ENCODE measurements at regions not wholly inside any gene's neighbourhood (a gene's known extent, or its start where the extent isn't known, plus 50 kb on each side); places are given as distances from the start of the nearest gene placed in this dataset.

DNA sequence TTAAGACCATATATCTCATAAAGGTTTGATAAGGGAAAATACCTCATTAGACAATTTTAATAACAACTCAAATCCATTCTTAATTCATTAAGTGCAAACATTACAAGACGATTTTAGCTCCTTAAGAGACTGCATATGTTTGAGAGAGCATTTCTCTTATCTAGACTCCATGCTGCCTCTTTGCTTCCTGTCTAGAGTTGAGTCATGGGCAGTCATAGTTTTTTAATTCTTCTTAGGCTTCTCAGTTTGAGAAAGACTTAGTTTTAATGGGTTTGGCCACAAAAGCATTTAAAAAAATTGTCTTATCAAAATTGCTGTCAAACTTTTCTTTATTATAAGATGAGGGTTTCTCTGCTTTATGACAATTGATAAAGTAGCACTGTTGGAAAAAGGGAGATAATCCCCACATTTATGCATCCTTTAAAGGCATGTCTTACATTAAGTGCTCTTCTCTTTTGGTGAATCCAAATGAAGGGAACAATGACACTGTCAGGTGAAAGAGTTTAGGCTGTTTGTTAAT is 713.4 kb downstream of the PCDH18 start:
- H2AFZ ChIP-seq, result no peak overlapping the region
- POLR2A ChIA-PET (ENCODE audit: unreplicated experiment), result no interaction called here
- CTCF ChIA-PET, result no interaction called here

GRCh38 chr4:136812100-136812880 is 720.0 kb downstream of the PCDH18 start:
- H2AFZ ChIP-seq, result no peak overlapping the region
- no peaks in the 10 kb centered on the region for H3K79me2 ChIP-seq (ENCODE audit: low read depth)
- ChIA-PET POLR2A (ENCODE audit: unreplicated experiment) (no interaction called here), CTCF (no interaction called here)
- no peak for TF ChIP-seq EZH2 (IDR thresholded peaks at IDR 0.05; ENCODE audit: low read depth)
- TF ChIP-seq, protein P1, sequence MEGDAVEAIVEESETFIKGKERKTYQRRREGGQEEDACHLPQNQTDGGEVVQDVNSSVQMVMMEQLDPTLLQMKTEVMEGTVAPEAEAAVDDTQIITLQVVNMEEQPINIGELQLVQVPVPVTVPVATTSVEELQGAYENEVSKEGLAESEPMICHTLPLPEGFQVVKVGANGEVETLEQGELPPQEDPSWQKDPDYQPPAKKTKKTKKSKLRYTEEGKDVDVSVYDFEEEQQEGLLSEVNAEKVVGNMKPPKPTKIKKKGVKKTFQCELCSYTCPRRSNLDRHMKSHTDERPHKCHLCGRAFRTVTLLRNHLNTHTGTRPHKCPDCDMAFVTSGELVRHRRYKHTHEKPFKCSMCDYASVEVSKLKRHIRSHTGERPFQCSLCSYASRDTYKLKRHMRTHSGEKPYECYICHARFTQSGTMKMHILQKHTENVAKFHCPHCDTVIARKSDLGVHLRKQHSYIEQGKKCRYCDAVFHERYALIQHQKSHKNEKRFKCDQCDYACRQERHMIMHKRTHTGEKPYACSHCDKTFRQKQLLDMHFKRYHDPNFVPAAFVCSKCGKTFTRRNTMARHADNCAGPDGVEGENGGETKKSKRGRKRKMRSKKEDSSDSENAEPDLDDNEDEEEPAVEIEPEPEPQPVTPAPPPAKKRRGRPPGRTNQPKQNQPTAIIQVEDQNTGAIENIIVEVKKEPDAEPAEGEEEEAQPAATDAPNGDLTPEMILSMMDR (conservative IDR thresholded peaks at IDR 0.05), result no peak
- H3K4me2 ChIP-seq, result no peak overlapping the region
- DNase-seq, result no peak
- H3K27me3 ChIP-seq (ENCODE audit: insufficient read depth, low read depth), result no peaks in the 10 kb centered on the region
- H4K20me1 ChIP-seq (ENCODE audit: insufficient read depth), result no peaks in the 10 kb centered on the region
- H3K4me1 ChIP-seq (replicated peaks; ENCODE audit: insufficient read depth), result no peaks in the 10 kb centered on the region
- no peaks in the 10 kb centered on the region for H3K9me2 ChIP-seq (ENCODE audit: insufficient read depth)
- H3K4me3 ChIP-seq, result no peak overlapping the region
- H3K36me3 ChIP-seq (ENCODE audit: low read depth), result no peaks in the 10 kb centered on the region
- H3K27ac ChIP-seq, result no peak overlapping the region
- no TSS peak for BruUV-seq (replicated peaks)
- H3F3A ChIP-seq (ENCODE audit: insufficient read depth, low read depth), result no peaks in the 10 kb centered on the region
- intact Hi-C loops (cut with micrococcal nuclease; ENCODE audit: unreplicated experiment), result no loop called here
- no peaks in the 10 kb centered on the region for H3K9me3 ChIP-seq (ENCODE audit: insufficient read depth, low read depth)

More for the DNA sequence above, 713.4 kb downstream of the PCDH18 start:
- Histone ChIP-seq H3K36me3 (ENCODE audit: low read depth) (no peaks in the 10 kb centered on the region), H3K27ac (no peak overlapping the region), H3K9me3 (ENCODE audit: insufficient read depth, low read depth) (no peaks in the 10 kb centered on the region), H3K4me1 (replicated peaks; ENCODE audit: insufficient read depth) (no peaks in the 10 kb centered on the region), H3K27me3 (ENCODE audit: insufficient read depth, low read depth) (no peaks in the 10 kb centered on the region), H3K79me2 (ENCODE audit: low read depth) (no peaks in the 10 kb centered on the region), H3F3A (ENCODE audit: insufficient read depth, low read depth) (no peaks in the 10 kb centered on the region), H3K9me2 (ENCODE audit: insufficient read depth) (no peaks in the 10 kb centered on the region), H3K4me3 (no peak overlapping the region), H4K20me1 (ENCODE audit: insufficient read depth) (no peaks in the 10 kb centered on the region), H3K4me2 (no peak overlapping the region)
- intact Hi-C loops (cut with micrococcal nuclease; ENCODE audit: unreplicated experiment), result no loop called here
- DNase-seq, result no peak
- TF ChIP-seq EZH2 (IDR thresholded peaks at IDR 0.05; ENCODE audit: low read depth), result no peak
- TF ChIP-seq, protein P1 (conservative IDR thresholded peaks at IDR 0.05), result no peak
- BruUV-seq (replicated peaks), result no TSS peak

GRCh38 chr4:136811496-136812077 is 720.7 kb downstream of the PCDH18 start:
- BruUV-seq (replicated peaks), result no TSS peak
- CTCF ChIA-PET, result no interaction called here
- no peak for TF ChIP-seq EZH2 (IDR thresholded peaks at IDR 0.05; ENCODE audit: low read depth)
- TF ChIP-seq, protein P1 (conservative IDR thresholded peaks at IDR 0.05), result no peak
- H3K27ac ChIP-seq, result no peak overlapping the region
- no peaks in the 10 kb centered on the region for H3K9me3 ChIP-seq (ENCODE audit: insufficient read depth, low read depth)
- no peaks in the 10 kb centered on the region for H3K4me1 ChIP-seq (replicated peaks; ENCODE audit: insufficient read depth)
- no peak overlapping the region for H3K4me2 ChIP-seq
- H3K27me3 ChIP-seq (ENCODE audit: insufficient read depth, low read depth), result no peaks in the 10 kb centered on the region
- H4K20me1 ChIP-seq (ENCODE audit: insufficient read depth), result no peaks in the 10 kb centered on the region
- no peaks in the 10 kb centered on the region for H3K36me3 ChIP-seq (ENCODE audit: low read depth)
- H3K4me3 ChIP-seq, result no peak overlapping the region
- no peaks in the 10 kb centered on the region for H3F3A ChIP-seq (ENCODE audit: insufficient read depth, low read depth)
- no peak overlapping the region for H2AFZ ChIP-seq
- no peak for DNase-seq
- H3K79me2 ChIP-seq (ENCODE audit: low read depth), result no peaks in the 10 kb centered on the region
- POLR2A ChIA-PET (ENCODE audit: unreplicated experiment), result no interaction called here
- no peaks in the 10 kb centered on the region for H3K9me2 ChIP-seq (ENCODE audit: insufficient read depth)
- intact Hi-C loops (cut with micrococcal nuclease; ENCODE audit: unreplicated experiment), result no loop called here

Measured in PC-9 (cell line).